DMS114 treated with DMSO at 0.1 percent for 48 hours (cell line): ENCODE measurements at regions not wholly inside any gene's neighbourhood (a gene's known extent, or its start where the extent isn't known, plus 50 kb on each side); places are given as distances from the start of the nearest gene placed in this dataset.
"Not testable (repeated sequence)": the region's sequence is repeated elsewhere in the genome, so short reads cannot be mapped to it uniquely, and the experiment has no call there.

Source experiments
- DNase-seq: peaks from one replicate; lab custom pipeline; 2025; ENCODE audit not compliant: unreplicated experiment; lab: John Stamatoyannopoulos, UW

GRCh38 chr4:126874533-126874932 is 758.2 kb upstream of the INTU start:
- DNase-seq = no peak

- DNase-seq = no peak
Measured at GRCh38 chr4:126888968-126889367, 743.8 kb upstream of the INTU start.

GRCh38 chr4:126890383-126890782 is 742.4 kb upstream of the INTU start:
- DNase-seq = no peak

GRCh38 chr4:126890994-126891393 is 741.8 kb upstream of the INTU start:
- DNase-seq = no peak

GRCh38 chr4:126894963-126895362 is 737.8 kb upstream of the INTU start:
- DNase-seq = no peak

GRCh38 chr4:126895988-126896570 is 736.7 kb upstream of the INTU start:
- DNase-seq = no peak

GRCh38 chr4:126897038-126897437 is 735.7 kb upstream of the INTU start:
- DNase-seq = no peak

GRCh38 chr4:126898815-126899214 is 733.9 kb upstream of the INTU start:
- DNase-seq = no peak

GRCh38 chr4:126899331-126899801 is 733.4 kb upstream of the INTU start:
- DNase-seq = no peak

- DNase-seq = no peak
Measured at GRCh38 chr4:126906466-126906865, 726.3 kb upstream of the INTU start.

GRCh38 chr4:126907389-126907788 is 725.4 kb upstream of the INTU start:
- no peak for DNase-seq

- DNase-seq = no peak
Measured at GRCh38 chr4:126916049-126916625, 716.6 kb upstream of the INTU start.

- DNase-seq = no peak
Measured at GRCh38 chr4:126916626-126917140, 716.1 kb upstream of the INTU start.

- DNase-seq = not testable (repeated sequence)
Measured at GRCh38 chr4:126922328-126922938, 710.3 kb upstream of the INTU start.

- DNase-seq = no peak
Measured at GRCh38 chr4:126924237-126924636, 708.5 kb upstream of the INTU start.

- not testable (repeated sequence) for DNase-seq
Measured at GRCh38 chr4:126930059-126930458, 702.7 kb upstream of the INTU start.

GRCh38 chr4:126935801-126936200 is 697.0 kb upstream of the INTU start:
- no peak for DNase-seq

GRCh38 chr4:126937342-126937741 is 695.4 kb upstream of the INTU start:
- no peak for DNase-seq

GRCh38 chr4:126937846-126938422 is 694.8 kb upstream of the INTU start:
- no peak for DNase-seq

GRCh38 chr4:126939401-126939800 is 693.4 kb upstream of the INTU start:
- no peak for DNase-seq

GRCh38 chr4:126947536-126947935 is 685.2 kb upstream of the INTU start:
- no peak for DNase-seq
